Activated CD4-positive, CD25-positive, alpha-beta regulatory T cell (primary cell): ENCODE measurements at regions not wholly inside any gene's neighbourhood (a gene's known extent, or its start where the extent isn't known, plus 50 kb on each side); places are given as distances from the start of the nearest gene placed in this dataset.
"Not testable (repeated sequence)": the region's sequence is repeated elsewhere in the genome, so short reads cannot be mapped to it uniquely, and the experiment has no call there.

Experiments used
- DNase-seq, 4 experiments: peaks; one replicate each; lab custom pipeline; 2025; lab: John Stamatoyannopoulos, UW

DNA sequence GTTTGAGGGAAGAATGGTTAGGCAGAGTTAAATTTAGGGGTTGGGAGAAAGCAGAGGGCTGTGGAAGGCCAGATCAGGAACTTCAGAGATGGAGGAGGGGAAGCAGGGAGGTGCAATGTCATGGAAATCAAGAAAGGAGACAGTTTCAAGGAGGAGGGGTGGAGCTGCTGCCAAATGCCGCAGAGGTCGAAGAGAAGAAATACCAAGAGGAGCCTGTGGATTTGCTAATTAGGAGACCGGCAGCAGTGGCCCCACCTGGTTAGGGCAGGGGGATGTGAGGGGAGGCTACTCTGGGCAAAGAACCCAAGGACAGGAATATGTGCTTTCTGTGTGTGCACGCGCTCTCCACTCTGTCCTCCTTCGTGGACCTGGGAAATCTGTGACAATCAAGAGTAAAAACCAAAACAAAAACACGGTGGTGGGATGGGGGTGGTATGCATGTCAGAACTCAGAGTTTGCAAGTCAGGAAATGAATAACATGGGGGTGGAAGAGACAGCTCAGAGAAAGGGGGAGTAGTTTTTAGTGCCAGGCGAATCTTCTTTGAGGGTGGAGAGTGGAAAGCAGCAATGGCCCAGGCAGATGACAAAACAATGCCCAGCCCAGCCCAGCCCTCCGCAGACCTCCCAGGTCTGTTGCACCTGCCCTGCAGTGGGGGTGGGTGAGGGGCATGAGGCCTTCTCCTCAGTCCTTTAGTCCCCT is 102.9 kb upstream of the PAX2 start:
- DNase-seq = no peak

GRCh38 chr10:100645091-100645490 is 100.3 kb upstream of the PAX2 start:
- DNase-seq = no peak

DNA sequence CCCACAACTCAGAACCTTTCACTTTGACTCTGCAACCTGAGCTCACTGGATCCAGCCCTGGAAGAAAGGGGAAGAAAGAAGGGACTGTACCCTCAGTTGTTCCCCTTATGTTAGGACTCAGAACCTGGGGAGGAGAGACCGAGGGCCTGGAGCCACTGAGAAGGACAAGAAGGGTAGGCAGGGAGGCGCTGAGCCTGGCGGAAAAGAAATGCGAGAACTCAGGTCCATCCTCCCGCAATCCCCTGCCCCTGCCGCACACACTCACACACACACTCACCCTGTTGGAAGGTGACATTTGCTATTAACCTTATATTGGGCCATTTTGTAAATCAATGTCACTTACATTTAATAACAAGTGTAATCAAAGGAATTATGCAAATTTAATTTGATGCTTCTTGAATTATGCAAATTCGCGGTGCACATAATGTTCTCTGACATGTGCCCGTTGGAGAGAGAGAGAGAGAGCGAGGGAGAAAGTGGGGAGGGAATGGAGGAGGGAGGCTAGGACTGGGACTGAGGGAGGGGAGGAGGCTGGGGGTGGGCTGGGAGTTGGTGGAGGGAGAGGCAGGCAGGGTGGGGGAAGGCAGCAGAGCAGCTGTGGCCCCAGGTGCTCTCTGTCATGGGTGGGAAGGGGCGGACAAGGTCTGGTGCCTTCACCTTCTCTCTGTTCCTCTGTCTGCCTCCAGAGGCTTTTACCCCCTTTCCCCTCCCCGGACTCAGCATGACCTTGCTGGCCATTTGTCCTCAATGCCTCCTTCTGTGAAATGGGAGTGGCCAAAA is 99.6 kb upstream of the PAX2 start:
- no peak for DNase-seq

- no peak for DNase-seq
These were observed 97.5 kb upstream of the PAX2 start for GRCh38 chr10:100647928-100648327.

- no peak for DNase-seq
These were observed 94.7 kb upstream of the PAX2 start for GRCh38 chr10:100650693-100651092.

GRCh38 chr10:100651099-100651498 is 94.3 kb upstream of the PAX2 start:
- DNase-seq = not testable (repeated sequence)

GRCh38 chr10:100651916-100652315 is 93.5 kb upstream of the PAX2 start:
- no peak for DNase-seq

GRCh38 chr10:100652406-100653135 is 92.8 kb upstream of the PAX2 start:
- DNase-seq = no peak

- DNase-seq = no peak
These were observed 92.0 kb upstream of the PAX2 start for GRCh38 chr10:100653238-100653956.

DNA sequence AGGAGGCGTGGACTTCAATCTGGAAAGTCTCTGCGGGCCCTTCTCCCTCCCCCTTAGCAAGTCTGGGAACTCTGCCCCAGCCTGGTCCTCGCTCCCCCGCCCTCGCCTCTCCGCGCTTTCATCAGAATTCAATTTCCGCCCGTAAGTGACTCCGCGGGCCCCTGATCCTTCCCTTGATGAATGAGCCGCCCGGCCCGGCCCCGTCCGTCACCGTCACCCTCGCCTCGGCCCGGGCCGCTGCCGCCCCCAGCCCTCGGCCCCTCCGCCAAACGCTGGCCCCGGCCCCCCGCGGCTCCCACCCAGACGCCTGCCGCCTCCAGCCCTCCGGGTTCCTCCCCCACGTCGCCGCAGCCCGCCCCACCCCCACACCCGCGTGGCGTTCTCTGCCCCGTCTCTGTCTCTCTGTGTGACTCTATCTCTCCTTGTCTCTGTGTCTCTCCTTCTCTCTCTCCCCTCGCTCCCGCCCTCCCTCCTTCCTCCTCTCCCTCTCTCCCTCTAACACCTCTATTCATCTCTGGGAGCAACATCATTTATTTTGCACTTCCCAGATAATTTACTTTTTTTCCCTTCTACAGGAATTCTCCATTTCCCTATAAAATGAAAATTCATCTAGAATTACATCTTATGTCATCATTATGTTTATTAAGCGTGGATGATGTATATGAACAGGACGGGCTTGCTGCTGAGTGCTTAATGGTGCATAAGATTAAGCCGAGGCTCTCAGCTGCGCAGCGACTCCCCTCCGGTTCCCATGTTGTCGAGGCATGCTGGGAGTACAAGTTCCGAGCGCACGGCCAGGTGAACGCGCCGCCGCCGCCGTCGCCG is 91.2 kb upstream of the PAX2 start:
- peak in 1 of 4 experiments; percentile 7 for DNase-seq

GRCh38 chr10:100654782-100655325 is 90.5 kb upstream of the PAX2 start:
- DNase-seq = peak in 1 of 4 experiments; percentile 9

DNA sequence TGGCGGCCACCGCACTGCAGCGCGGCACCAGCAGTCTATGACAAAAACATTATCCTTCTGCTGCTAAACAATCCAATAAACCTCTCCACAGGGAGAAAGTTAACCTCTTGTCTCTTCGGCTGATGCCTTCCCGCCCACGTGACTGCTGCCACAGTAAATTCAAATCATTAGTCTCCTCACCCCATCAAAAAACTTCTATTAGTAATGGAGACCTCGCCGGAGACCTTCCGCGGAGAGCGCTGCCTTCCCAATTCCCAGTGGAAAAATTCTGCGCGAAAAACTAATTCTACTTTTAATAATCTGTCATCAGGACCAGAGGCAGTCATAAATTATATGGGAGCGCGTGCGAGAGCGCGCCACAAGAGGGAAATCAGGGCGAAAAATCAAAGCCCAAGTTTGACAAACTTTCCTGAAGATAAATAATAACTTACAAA is 90.0 kb upstream of the PAX2 start:
- DNase-seq = no peak

DNA sequence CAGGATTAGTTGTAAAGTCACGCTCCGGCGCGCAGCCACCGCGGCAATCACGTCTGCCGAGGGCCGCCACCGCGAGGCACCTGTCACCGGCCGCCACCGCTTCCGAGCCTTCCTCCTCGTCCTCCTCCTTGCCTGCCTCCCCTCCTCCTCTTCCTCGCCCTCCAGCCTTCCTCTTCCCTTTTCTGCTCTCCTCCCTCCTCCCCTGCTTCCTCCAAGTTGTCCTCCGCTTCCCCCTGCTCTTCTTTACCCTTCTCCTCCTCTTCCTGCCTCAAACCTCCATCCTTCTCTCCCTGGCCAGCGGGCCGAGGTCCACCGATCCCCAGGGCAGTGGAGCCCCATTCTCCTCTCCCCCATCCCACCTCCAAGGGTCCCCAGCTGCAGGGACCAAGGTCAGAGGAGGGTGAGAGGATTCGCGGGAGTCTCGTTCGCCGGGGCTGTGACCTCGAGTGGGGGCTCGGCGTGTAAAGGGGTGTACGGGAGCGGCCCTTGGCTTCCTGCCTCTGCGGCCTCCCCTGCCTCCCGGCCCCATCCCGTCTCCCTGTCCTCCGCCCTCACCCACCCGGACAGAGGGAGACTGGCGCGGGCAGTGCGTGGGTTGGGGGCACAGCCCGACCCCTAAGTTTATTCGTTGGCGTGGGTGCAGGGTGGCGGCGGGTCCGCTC is 89.5 kb upstream of the PAX2 start:
- no peak for DNase-seq

DNA sequence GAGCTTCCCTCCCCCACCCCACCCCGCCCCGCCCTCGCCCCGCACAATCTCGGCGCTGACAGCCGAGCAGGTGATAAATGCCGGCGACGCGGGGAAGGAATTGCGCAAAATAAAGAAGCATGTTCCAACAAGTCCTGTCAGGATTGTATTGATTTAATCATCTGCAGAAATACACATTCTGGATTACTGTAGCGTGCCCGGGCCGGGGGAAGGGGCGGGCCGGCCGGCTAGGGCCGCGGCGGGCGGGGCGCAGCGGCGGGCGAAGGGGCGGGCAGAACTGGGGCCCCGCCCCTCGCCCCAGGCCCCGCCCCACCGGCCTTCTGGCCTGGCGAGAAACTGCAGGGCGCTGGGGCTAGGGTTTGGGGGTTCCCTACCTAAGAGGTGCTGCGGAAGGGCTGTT is 88.9 kb upstream of the PAX2 start:
- DNase-seq = no peak

- no peak for DNase-seq
These were observed 87.1 kb upstream of the PAX2 start for GRCh38 chr10:100658269-100658668.

GRCh38 chr10:100659361-100660098 is 85.9 kb upstream of the PAX2 start:
- no peak for DNase-seq

- DNase-seq = no peak
These were observed 85.0 kb upstream of the PAX2 start for GRCh38 chr10:100660365-100660764.

GRCh38 chr10:100660945-100661344 is 84.4 kb upstream of the PAX2 start:
- no peak for DNase-seq

GRCh38 chr10:100661520-100661919 is 83.9 kb upstream of the PAX2 start:
- DNase-seq = no peak

GRCh38 chr10:100662067-100662466 is 83.3 kb upstream of the PAX2 start:
- no peak for DNase-seq
